OCI-LY7 (cell line): ENCODE measurements at regions not wholly inside any gene's neighbourhood (a gene's known extent, or its start where the extent isn't known, plus 50 kb on each side); places are given as distances from the start of the nearest gene placed in this dataset.

Experiments
- BruUV-seq: library from RNA; stranded (reverse); fragments of 400-500 nt; replicated peaks from 2 replicates; lab custom pipeline; 2021; lab: Mats Ljungman, UMichigan
- CTCF ChIA-PET: fragments of 300-600 bp; sonication (Branson Sonifier 250); formaldehyde crosslinking; loops from one replicate; lab custom pipeline; 2022; ENCODE audit warnings: antibody characterized with exemption; ENCODE audit not compliant: unreplicated experiment; lab: Charles Lee
- POLR2A ChIA-PET: fragments of 300-600 bp; sonication (Branson Sonifier 250); formaldehyde crosslinking; loops from one replicate; lab custom pipeline; 2022; ENCODE audit warnings: antibody characterized with exemption; lab: Charles Lee
- DNase-seq: peaks from one replicate; pipeline ENCODE4 v3.0.0-alpha.2; 2015; ENCODE audit warnings: low spot score
- H2AFZ ChIP-seq: fragments of 200-600 bp; sonication (generic), shearing (Covaris generic); 2 replicates; pipeline ENCODE4 v1.6.1; 2014; ENCODE audit warnings: mild to moderate bottlenecking, antibody characterized with exemption, low read length, moderate library complexity
- H3K27ac ChIP-seq: fragments of 200-600 bp; sonication (generic); 2 replicates; pipeline ENCODE4 v1.5.1; 2014; ENCODE audit warnings: mixed run types, low read depth, mild to moderate bottlenecking, moderate library complexity, low read length, inconsistent platforms; ENCODE audit not compliant: poor library complexity, severe bottlenecking
- H3K36me3 ChIP-seq: fragments of 200-600 bp; sonication (generic); 2 replicates; pipeline ENCODE4 v1.6.1; 2014; ENCODE audit warnings: mild to moderate bottlenecking, antibody characterized with exemption, low read length, moderate library complexity, mixed read lengths; ENCODE audit not compliant: insufficient read depth
- H3K4me1 ChIP-seq: fragments of 200-600 bp; sonication (generic); 2 replicates; pipeline ENCODE4 v1.5.1; 2014; ENCODE audit warnings: mild to moderate bottlenecking, low read length; ENCODE audit not compliant: insufficient read depth, poor library complexity, severe bottlenecking
- H3K4me2 ChIP-seq: fragments of 200-600 bp; sonication (generic); 2 replicates; pipeline ENCODE4 v1.6.1; 2014; ENCODE audit warnings: mild to moderate bottlenecking, low read length
- H3K4me3 ChIP-seq: fragments of 200-600 bp; sonication (generic); 2 replicates; pipeline ENCODE4 v1.5.1; 2014; ENCODE audit warnings: mild to moderate bottlenecking, low read depth, low read length; ENCODE audit not compliant: poor library complexity, severe bottlenecking
- H3K79me2 ChIP-seq: fragments of 200-600 bp; sonication (generic); 2 replicates; pipeline ENCODE4 v1.6.1; 2016; ENCODE audit warnings: low read depth, mild to moderate bottlenecking, low read length, moderate library complexity, mixed read lengths; ENCODE audit not compliant: insufficient read depth
- H3K9me2 ChIP-seq: fragments of 200-600 bp; sonication (generic); 2 replicates; pipeline ENCODE4 v1.6.1; 2016; ENCODE audit warnings: mild to moderate bottlenecking, low read length, mixed read lengths; ENCODE audit not compliant: insufficient read depth
- H3K9me3 ChIP-seq: fragments of 200-600 bp; sonication (generic); 2 replicates; pipeline ENCODE4 v1.6.1; 2014; ENCODE audit warnings: mild to moderate bottlenecking, mixed run types, low read length, mixed read lengths
- H4K20me1 ChIP-seq: fragments of 200-600 bp; sonication (generic); 2 replicates; pipeline ENCODE4 v1.6.1; 2014; ENCODE audit warnings: mild to moderate bottlenecking, antibody characterized with exemption, low read length, moderate library complexity, mixed read lengths; ENCODE audit not compliant: insufficient read depth
- CTCF ChIP-seq: fragments of 200-600 bp; sonication (generic); conservative IDR thresholded peaks from 2 replicates; pipeline ENCODE4 v1.5.1; 2014; ENCODE audit warnings: mild to moderate bottlenecking, antibody characterized with exemption, low read length, moderate library complexity, mixed read lengths
- EZH2phosphoT487 ChIP-seq: fragments of 200-600 bp; sonication (generic); IDR thresholded peaks from 2 replicates; pipeline ENCODE4 v1.6.1; 2018; ENCODE audit warnings: low read depth, borderline replicate concordance, mild to moderate bottlenecking, mixed run types, antibody characterized with exemption, low read length, moderate library complexity, mixed read lengths
- intact Hi-C: fragments of 100-400 bp; cut with micrococcal nuclease; formaldehyde crosslinking; loops from one replicate; pipeline ENCODE4 v1.10.0; 2022; ENCODE audit not compliant: unreplicated experiment

- Histone ChIP-seq H3K9me3 (no peaks in the 10 kb centered on the region), H3K36me3 (no peaks in the 10 kb centered on the region), H2AFZ (no peak overlapping the region), H3K27ac (no peak overlapping the region), H3K4me1 (no peaks in the 10 kb centered on the region), H4K20me1 (no peaks in the 10 kb centered on the region), H3K4me2 (no peak overlapping the region), H3K9me2 (no peaks in the 10 kb centered on the region), H3K4me3 (no peak overlapping the region), H3K79me2 (no peaks in the 10 kb centered on the region)
- POLR2A ChIA-PET, result no interaction called here
- no peak for TF ChIP-seq EZH2phosphoT487
- no peak for TF ChIP-seq CTCF
- BruUV-seq, result no TSS peak
- DNase-seq, result no peak
- CTCF ChIA-PET, result no interaction called here
- intact Hi-C loops, result no loop called here
These were observed 229.9 kb upstream of the MAGI2 start for GRCh38 chr7:79683185-79683890.

GRCh38 chr7:79681454-79681853 is 228.0 kb upstream of the MAGI2 start:
- intact Hi-C loops, result no loop called here
- Histone ChIP-seq H3K4me2 (no peak overlapping the region), H3K9me3 (no peaks in the 10 kb centered on the region), H3K9me2 (no peaks in the 10 kb centered on the region), H4K20me1 (no peaks in the 10 kb centered on the region), H2AFZ (no peak overlapping the region), H3K36me3 (no peaks in the 10 kb centered on the region), H3K79me2 (no peaks in the 10 kb centered on the region), H3K4me1 (no peaks in the 10 kb centered on the region), H3K4me3 (no peak overlapping the region), H3K27ac (no peak overlapping the region)
- TF ChIP-seq CTCF (no peak), EZH2phosphoT487 (no peak)
- CTCF ChIA-PET, result no interaction called here
- POLR2A ChIA-PET, result interaction anchor here (1.0 kb wide), 1 partner anchor 41 kb away, joined by 3 read pairs; no protein-coding TSS in a partner anchor
- no peak for DNase-seq
- no TSS peak for BruUV-seq

- Histone ChIP-seq H2AFZ (no peak overlapping the region), H3K27ac (no peak overlapping the region), H3K9me3 (no peaks in the 10 kb centered on the region), H3K4me3 (no peak overlapping the region), H3K79me2 (no peaks in the 10 kb centered on the region), H3K4me1 (no peaks in the 10 kb centered on the region), H4K20me1 (no peaks in the 10 kb centered on the region), H3K9me2 (no peaks in the 10 kb centered on the region), H3K36me3 (no peaks in the 10 kb centered on the region), H3K4me2 (no peak overlapping the region)
- ChIA-PET CTCF (no interaction called here), POLR2A (interaction anchor here (0.6 kb wide), 2 partner anchors 357 to 920 kb away, joined by 3 to 4 read pairs; no protein-coding TSS in a partner anchor)
- DNase-seq, result no peak
- BruUV-seq, result no TSS peak
- intact Hi-C loops, result no loop called here
- TF ChIP-seq CTCF, result no peak
- no peak for TF ChIP-seq EZH2phosphoT487
These were observed 220.5 kb upstream of the MAGI2 start for GRCh38 chr7:79673969-79674368.
